Fibroblast of lung (primary cell): ENCODE measurements at regions not wholly inside any gene's neighbourhood (a gene's known extent, or its start where the extent isn't known, plus 50 kb on each side); places are given as distances from the start of the nearest gene placed in this dataset.

Source experiments
- DNase-seq, 2 donors: peaks; one replicate each; pipeline versions ENCODE4 v3.0.0 to v3.0.0-alpha.2; 2010; ENCODE audit warnings: low read depth in 2 of 2
- H2AFZ ChIP-seq: 2 replicates; pipeline ENCODE4 v1.5.1; 2012; ENCODE audit warnings: low read length, control low read depth, inconsistent platforms
- H3K27ac ChIP-seq: 2 replicates; pipeline ENCODE4 v1.5.1; 2011; ENCODE audit warnings: low read length, control low read depth; ENCODE audit not compliant: insufficient read depth
- H3K27me3 ChIP-seq: 2 replicates; pipeline ENCODE4 v1.5.1; 2011; ENCODE audit warnings: mild to moderate bottlenecking, low read length; ENCODE audit not compliant: control insufficient read depth, insufficient read depth
- H3K36me3 ChIP-seq: 2 replicates; pipeline ENCODE4 v1.5.1; 2011; ENCODE audit warnings: low read length; ENCODE audit not compliant: control insufficient read depth, insufficient read depth
- H3K4me1 ChIP-seq: 2 replicates; pipeline ENCODE4 v1.5.1; 2011; ENCODE audit warnings: low read length; ENCODE audit not compliant: control insufficient read depth, insufficient read depth; ENCODE audit errors: extremely low read depth
- H3K4me2 ChIP-seq: 2 replicates; pipeline ENCODE4 v1.5.1; 2011; ENCODE audit warnings: low read length, control low read depth; ENCODE audit not compliant: insufficient read depth; ENCODE audit errors: extremely low read depth
- H3K4me3 ChIP-seq, 4 experiments: fragments of 200-600 bp in 1 of 4; sonication (generic) in 1 of 4; replicated peaks in 1 of 4; 2 replicates each; pipeline ENCODE4 v1.5.1; 2011 to 2016; ENCODE audit warnings: low read length in 4 of 4, low read depth in 3 of 4, mild to moderate bottlenecking in 3 of 4, control low read depth in 2 of 4, inconsistent platforms in 1 of 4, mixed read lengths in 1 of 4; ENCODE audit not compliant: insufficient read depth in 1 of 4; ENCODE audit errors: control extremely low read depth in 1 of 4
- H3K79me2 ChIP-seq: 2 replicates; pipeline ENCODE4 v1.5.1; 2012; ENCODE audit warnings: mild to moderate bottlenecking, low read length, inconsistent platforms; ENCODE audit not compliant: control insufficient read depth, insufficient read depth
- H3K9ac ChIP-seq: 2 replicates; pipeline ENCODE4 v1.5.1; 2011; ENCODE audit warnings: mild to moderate bottlenecking, low read length, control low read depth; ENCODE audit not compliant: insufficient read depth
- H3K9me3 ChIP-seq: 2 replicates; pipeline ENCODE4 v1.5.1; 2012; ENCODE audit warnings: low read depth, low read length; ENCODE audit not compliant: control insufficient read depth, insufficient read depth
- H4K20me1 ChIP-seq: 2 replicates; pipeline ENCODE4 v1.5.1; 2011; ENCODE audit warnings: low read length; ENCODE audit not compliant: control insufficient read depth, insufficient read depth; ENCODE audit errors: extremely low read depth
- EZH2 ChIP-seq: IDR thresholded peaks from 2 replicates; pipeline ENCODE4 v1.5.1; 2012; ENCODE audit warnings: low read length, control low read depth, mild to moderate bottlenecking; ENCODE audit errors: missing control alignments
- TF ChIP-seq, protein P1 (sequence below), 2 donors: IDR thresholded peaks in 1 of 2; conservative IDR thresholded peaks in 1 of 2; 1 replicate in 1 of 2; 2 replicates in 1 of 2; pipeline ENCODE4 v1.5.1; 2011 to 2012; ENCODE audit warnings: low read length in 2 of 2, control low read depth in 1 of 2, inconsistent platforms in 1 of 2, low read depth in 1 of 2, mild to moderate bottlenecking in 1 of 2

DNA sequence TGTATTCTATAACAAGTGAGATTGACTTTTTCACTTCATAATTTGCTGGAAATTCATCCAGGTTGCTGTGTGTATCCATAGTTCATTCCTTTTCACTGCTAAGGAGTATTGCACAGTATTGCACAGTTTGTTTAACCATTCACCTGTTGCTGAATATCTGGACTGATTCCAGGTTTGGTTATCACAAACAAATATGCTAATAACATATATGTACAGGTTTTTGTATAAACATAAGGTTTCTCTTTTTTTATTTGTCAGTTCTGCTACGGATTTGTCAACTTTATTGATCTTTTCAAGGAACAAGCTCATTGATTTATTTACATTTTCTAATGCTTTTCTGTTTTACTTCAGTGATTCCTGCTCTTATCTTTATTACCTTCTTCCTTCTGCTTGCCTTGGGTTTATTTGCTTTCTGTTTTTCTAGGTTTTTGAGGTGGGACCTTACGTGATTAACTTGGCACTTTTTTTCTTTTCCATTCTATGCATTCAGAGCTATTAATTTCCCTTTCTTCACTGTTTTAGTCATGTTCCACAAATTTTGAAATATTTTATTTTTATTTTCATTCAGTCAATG lies 117.0 kb upstream of the OGFRL1 start:
- Histone ChIP-seq H4K20me1 (no peaks in the 10 kb centered on the region), H3K36me3 (no peaks in the 10 kb centered on the region), H3K9ac (no peak overlapping the region)

DNA sequence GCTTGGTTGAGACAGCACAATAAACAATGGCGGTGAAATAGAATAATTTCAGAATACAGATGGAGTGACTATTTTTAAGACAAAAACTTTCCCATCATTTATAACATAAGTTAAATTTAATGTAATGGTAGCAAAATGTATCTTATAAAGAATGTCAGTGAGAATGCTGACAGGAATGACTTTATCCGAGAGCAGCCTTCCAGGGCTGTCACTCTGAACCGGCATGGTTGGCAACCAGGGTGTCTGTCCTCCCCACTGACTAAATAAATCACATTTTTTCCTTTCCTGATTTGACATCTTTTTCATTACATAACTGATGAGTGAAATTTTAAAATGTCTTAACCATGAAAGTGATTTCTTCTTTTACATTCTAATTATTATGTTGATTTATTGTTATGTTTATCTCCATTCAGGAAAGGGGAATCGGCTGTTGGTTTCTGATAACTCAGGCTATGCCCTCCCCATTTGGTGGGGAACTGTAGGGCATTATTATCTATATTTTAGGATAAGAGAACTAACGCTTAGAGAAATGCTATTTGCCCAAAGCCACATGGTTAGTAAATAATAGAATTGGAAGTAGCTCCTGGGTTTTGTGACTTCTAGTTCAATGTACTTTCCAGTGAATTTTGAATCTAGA lies 109.2 kb upstream of the OGFRL1 start:
- TF ChIP-seq EZH2 = no peak
- TF ChIP-seq, protein P1, sequence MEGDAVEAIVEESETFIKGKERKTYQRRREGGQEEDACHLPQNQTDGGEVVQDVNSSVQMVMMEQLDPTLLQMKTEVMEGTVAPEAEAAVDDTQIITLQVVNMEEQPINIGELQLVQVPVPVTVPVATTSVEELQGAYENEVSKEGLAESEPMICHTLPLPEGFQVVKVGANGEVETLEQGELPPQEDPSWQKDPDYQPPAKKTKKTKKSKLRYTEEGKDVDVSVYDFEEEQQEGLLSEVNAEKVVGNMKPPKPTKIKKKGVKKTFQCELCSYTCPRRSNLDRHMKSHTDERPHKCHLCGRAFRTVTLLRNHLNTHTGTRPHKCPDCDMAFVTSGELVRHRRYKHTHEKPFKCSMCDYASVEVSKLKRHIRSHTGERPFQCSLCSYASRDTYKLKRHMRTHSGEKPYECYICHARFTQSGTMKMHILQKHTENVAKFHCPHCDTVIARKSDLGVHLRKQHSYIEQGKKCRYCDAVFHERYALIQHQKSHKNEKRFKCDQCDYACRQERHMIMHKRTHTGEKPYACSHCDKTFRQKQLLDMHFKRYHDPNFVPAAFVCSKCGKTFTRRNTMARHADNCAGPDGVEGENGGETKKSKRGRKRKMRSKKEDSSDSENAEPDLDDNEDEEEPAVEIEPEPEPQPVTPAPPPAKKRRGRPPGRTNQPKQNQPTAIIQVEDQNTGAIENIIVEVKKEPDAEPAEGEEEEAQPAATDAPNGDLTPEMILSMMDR (conservative IDR thresholded peaks at IDR 0.05 in 1 of 2, IDR thresholded peaks at IDR 0.05 in 1 of 2; ENCODE audit: low read depth in 1 of 2, low read length in 2 of 2) = no peak
- Histone ChIP-seq H4K20me1 (no peaks in the 10 kb centered on the region), H2AFZ (no peak overlapping the region), H3K79me2 (no peaks in the 10 kb centered on the region), H3K9me3 (no peaks in the 10 kb centered on the region), H3K27ac (no peak overlapping the region), H3K4me1 (peaks cover 3% of the 10 kb centered on the region), H3K27me3 (no peaks in the 10 kb centered on the region), H3K4me3 (no peak overlapping the region), H3K4me2 (no peak overlapping the region), H3K36me3 (no peaks in the 10 kb centered on the region), H3K9ac (no peak overlapping the region)
- no peak for DNase-seq

More for the DNA sequence above, 117.0 kb upstream of the OGFRL1 start:
- Histone ChIP-seq H3K9me3 (no peaks in the 10 kb centered on the region), H3K4me1 (no peaks in the 10 kb centered on the region), H3K27me3 (no peaks in the 10 kb centered on the region), H3K79me2 (no peaks in the 10 kb centered on the region), H2AFZ (no peak overlapping the region), H3K4me2 (no peak overlapping the region), H3K27ac (no peak overlapping the region), H3K4me3 (no peak overlapping the region)
- DNase-seq = no peak
- TF ChIP-seq EZH2 = no peak
- TF ChIP-seq, protein P1 (conservative IDR thresholded peaks at IDR 0.05 in 1 of 2, IDR thresholded peaks at IDR 0.05 in 1 of 2; ENCODE audit: low read depth in 1 of 2, low read length in 2 of 2) = no peak

DNA sequence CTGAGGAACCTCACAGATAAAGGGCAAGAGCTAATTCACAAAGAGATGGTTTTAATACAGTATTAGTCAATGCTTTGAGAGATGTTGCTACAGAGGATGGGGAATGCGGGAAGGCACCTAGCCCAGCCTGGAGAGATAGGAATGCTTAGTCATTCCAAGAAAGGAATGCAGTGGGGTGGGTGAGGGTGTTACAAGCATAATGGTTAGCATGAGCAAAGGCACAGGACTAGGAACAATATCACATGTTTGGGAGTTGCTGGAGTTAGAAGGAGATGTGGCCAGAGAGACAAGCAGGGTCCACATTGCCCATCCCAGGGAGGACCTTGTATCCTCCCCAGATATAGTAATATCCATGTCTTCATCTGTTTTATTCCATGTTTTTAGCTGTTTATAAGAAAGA lies 107.0 kb upstream of the OGFRL1 start:
- TF ChIP-seq, protein P1 (conservative IDR thresholded peaks at IDR 0.05 in 1 of 2, IDR thresholded peaks at IDR 0.05 in 1 of 2; ENCODE audit: low read depth in 1 of 2, low read length in 2 of 2) = no peak
- Histone ChIP-seq H3K9ac (no peak overlapping the region), H3K4me1 (peaks cover 3% of the 10 kb centered on the region), H4K20me1 (no peaks in the 10 kb centered on the region), H3K4me3 (no peak overlapping the region), H3K27ac (no peak overlapping the region), H3K9me3 (no peaks in the 10 kb centered on the region), H3K27me3 (no peaks in the 10 kb centered on the region), H3K4me2 (no peak overlapping the region), H3K79me2 (no peaks in the 10 kb centered on the region), H2AFZ (no peak overlapping the region), H3K36me3 (no peaks in the 10 kb centered on the region)
- peak; percentile 52 to 95 for DNase-seq
